Lung (tissue), 11 donors: ENCODE measurements at regions not wholly inside any gene's neighbourhood (a gene's known extent, or its start where the extent isn't known, plus 50 kb on each side); places are given as distances from the start of the nearest gene placed in this dataset.

Experiments used
- ATAC-seq: fragments of 200-7000 bp; cut with Tn5 transposase; one replicate; pipeline ENCODE4 v1.9.1; 2020; ENCODE audit warnings: moderate number of reproducible peaks; ENCODE audit not compliant: insufficient read depth, low FRiP score
- DNase-seq, 3 donors: peaks; one replicate each; pipeline ENCODE4 v3.0.0-alpha.2; 2013 to 2017
- H3K27ac ChIP-seq, 2 donors: one replicate each; pipeline ENCODE4 v1.5.1; 2013; ENCODE audit warnings: mild to moderate bottlenecking in 2 of 2, moderate library complexity in 2 of 2, control low read depth in 1 of 2, inconsistent platforms in 1 of 2, low read depth in 1 of 2, low read length in 1 of 2
- H3K27me3 ChIP-seq, 3 donors: one replicate each; pipeline ENCODE4 v1.5.1; 2013; ENCODE audit warnings: low read length in 2 of 3; ENCODE audit not compliant: control insufficient read depth in 3 of 3, insufficient read depth in 3 of 3
- H3K36me3 ChIP-seq, 4 donors: one replicate each; pipeline ENCODE4 v1.5.1; 2013; ENCODE audit warnings: low read length in 4 of 4, mild to moderate bottlenecking in 1 of 4, moderate library complexity in 1 of 4; ENCODE audit not compliant: control insufficient read depth in 4 of 4, insufficient read depth in 4 of 4
- H3K4me1 ChIP-seq, 5 donors: one replicate each; pipeline ENCODE4 v1.5.1; 2013; ENCODE audit warnings: low read length in 5 of 5, mild to moderate bottlenecking in 2 of 5, moderate library complexity in 1 of 5; ENCODE audit not compliant: control insufficient read depth in 5 of 5, insufficient read depth in 5 of 5
- H3K4me3 ChIP-seq: one replicate; pipeline ENCODE4 v1.5.1; 2013; ENCODE audit warnings: mild to moderate bottlenecking, control low read depth, moderate library complexity
- H3K9ac ChIP-seq, 2 donors: one replicate each; pipeline ENCODE4 v1.5.1; 2013; ENCODE audit warnings: low read length in 2 of 2, control low read depth in 1 of 2; ENCODE audit not compliant: insufficient read depth in 1 of 2
- H3K9me3 ChIP-seq, 4 donors: one replicate each; pipeline ENCODE4 v1.5.1; 2013; ENCODE audit warnings: low read length in 3 of 4, mild to moderate bottlenecking in 1 of 4, moderate library complexity in 1 of 4; ENCODE audit not compliant: control insufficient read depth in 4 of 4, insufficient read depth in 3 of 4
- WGBS, 2 donors: extraction: QIAGEN DNeasy Blood & Tissue Kit; methylation state at CpG; one replicate each; pipeline ENCODE4 v1.1.7; 2013; 5-methylcytosine and 5-hydroxymethylcytosine counted together
- TF ChIP-seq, protein P1 (sequence below): IDR thresholded peaks from 2 replicates; pipeline ENCODE4 v1.5.1; 2012; ENCODE audit warnings: mild to moderate bottlenecking; ENCODE audit errors: control extremely low read depth, extremely low read depth
- donor health status: control.
- donor health status: control.
- donor health status: Bipolar disorder and iron deficiency.
- donor health status: healthy.
- donor health status: DM: yes; HTN: yes; CAD: no.

DNA sequence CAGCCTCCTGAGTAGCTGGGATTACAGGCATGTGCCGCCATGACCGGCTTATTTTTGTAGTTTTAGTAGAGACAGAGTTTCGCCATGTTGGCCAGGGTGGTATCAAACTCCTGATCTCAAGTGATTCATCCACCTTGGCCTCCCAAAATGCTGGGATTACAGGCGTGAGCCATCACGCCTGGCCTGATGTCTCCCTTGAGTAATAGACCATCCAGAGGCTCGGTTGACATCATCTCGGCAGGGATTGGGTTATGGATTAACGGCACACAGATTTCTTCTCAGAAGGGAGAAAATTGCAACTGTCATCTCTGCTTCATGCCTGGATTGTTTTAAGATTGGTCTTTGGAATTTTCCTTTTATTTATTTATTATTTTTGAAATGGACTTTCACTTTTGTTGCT lies 239.2 kb upstream of the LARGE1 start:
- peaks cover 0 to 3% (median 0%) of the 10 kb centered on the region in 3 donors for H3K27me3 ChIP-seq
- H3K4me3 ChIP-seq = no peak overlapping the region
- H3K4me1 ChIP-seq = no peaks in the 10 kb centered on the region
- no peak for DNase-seq
- TF ChIP-seq, protein P1, sequence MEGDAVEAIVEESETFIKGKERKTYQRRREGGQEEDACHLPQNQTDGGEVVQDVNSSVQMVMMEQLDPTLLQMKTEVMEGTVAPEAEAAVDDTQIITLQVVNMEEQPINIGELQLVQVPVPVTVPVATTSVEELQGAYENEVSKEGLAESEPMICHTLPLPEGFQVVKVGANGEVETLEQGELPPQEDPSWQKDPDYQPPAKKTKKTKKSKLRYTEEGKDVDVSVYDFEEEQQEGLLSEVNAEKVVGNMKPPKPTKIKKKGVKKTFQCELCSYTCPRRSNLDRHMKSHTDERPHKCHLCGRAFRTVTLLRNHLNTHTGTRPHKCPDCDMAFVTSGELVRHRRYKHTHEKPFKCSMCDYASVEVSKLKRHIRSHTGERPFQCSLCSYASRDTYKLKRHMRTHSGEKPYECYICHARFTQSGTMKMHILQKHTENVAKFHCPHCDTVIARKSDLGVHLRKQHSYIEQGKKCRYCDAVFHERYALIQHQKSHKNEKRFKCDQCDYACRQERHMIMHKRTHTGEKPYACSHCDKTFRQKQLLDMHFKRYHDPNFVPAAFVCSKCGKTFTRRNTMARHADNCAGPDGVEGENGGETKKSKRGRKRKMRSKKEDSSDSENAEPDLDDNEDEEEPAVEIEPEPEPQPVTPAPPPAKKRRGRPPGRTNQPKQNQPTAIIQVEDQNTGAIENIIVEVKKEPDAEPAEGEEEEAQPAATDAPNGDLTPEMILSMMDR = no peak
- WGBS, 2 donors = 90 to 91% methylated on average over 8 of the region's 8 CpGs
- no peak overlapping the region for H3K27ac ChIP-seq
- peaks cover 0 to 4% (median 0%) of the 10 kb centered on the region in 4 donors for H3K9me3 ChIP-seq
- no peak for ATAC-seq
- H3K9ac ChIP-seq = no peak overlapping the region
- H3K36me3 ChIP-seq = no peaks in the 10 kb centered on the region

DNA sequence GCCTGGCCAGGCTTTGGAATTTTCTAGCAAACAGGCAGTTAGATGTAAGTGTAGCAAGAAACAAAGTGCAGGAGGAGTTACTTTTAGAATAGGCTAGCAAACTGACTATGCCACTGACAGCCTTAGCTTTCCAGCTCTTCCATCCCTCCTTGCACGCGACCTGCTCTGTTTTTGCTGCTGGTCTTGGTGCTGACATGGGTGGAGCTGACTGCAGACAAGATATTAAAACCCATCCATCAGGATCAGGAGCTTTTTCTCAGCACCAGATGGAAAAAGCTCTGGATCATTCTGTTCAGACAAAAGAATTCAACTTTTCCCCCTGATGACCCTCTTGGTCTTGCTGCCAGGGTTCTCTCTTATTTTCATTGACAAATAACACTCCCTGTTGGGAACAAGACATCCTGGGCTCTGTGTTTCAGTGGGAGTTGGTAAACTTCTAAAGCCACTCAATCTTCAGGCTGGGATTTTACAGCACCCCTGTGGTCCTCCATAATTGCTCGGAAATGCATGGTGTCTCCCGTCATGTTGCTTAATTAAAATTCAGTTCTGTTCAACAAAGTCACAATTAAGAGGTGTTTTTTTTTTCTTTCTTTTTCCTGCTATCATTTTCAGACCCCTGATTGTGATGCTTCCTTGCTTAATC lies 240.0 kb upstream of the LARGE1 start:
- no peak overlapping the region for H3K9ac ChIP-seq
- H3K9me3 ChIP-seq = peaks cover 0 to 4% (median 0%) of the 10 kb centered on the region in 4 donors
- H3K4me1 ChIP-seq = no peaks in the 10 kb centered on the region
- no peak overlapping the region for H3K27ac ChIP-seq
- DNase-seq (no peak), ATAC-seq (no peak)
- H3K27me3 ChIP-seq = peaks cover 0 to 3% (median 0%) of the 10 kb centered on the region in 3 donors
- H3K36me3 ChIP-seq = no peaks in the 10 kb centered on the region
- TF ChIP-seq, protein P1 = no peak
- WGBS, 2 donors = 32 to 40% methylated on average over 4 of the region's 4 CpGs
- no peak overlapping the region for H3K4me3 ChIP-seq

DNA sequence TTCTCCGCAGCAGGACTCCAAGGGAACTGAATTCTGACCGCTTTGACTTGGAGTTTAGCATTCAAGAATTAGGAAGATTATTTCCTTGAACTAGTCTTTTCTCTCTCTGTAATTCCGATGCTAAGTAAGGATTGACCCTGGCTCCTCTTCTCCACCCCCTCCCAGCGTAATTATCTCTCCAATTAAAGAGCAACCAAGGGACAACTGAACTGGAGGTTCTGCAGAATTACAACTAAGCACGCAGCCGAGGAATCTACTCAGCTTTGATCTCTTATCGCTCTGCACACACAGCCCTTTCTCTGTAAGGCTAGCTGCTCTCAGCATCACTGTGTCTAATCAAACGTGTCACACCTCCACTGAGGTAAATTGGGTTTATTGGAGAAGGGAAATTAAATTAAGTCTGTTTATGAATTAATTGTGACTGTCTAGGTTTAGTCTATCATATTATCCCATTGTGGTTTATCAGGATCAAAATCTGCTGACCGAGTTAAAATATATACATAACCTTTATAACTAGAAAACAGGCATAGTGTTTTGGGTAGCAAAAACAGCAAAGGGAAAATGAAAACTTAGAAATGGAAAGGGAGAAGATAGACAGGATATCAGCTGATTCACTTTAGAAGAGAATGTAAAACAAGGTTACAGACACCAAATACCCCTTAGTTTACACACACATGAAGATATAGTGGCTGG lies 241.3 kb upstream of the LARGE1 start:
- no peak for ATAC-seq
- 41 to 50% methylated on average over 9 of the region's 9 CpGs for WGBS, 2 donors

More for the DNA sequence above, 241.3 kb upstream of the LARGE1 start:
- Histone ChIP-seq H3K4me3 (no peak overlapping the region), H3K9ac (no peak overlapping the region), H3K27me3 (peaks cover 0 to 3% (median 3%) of the 10 kb centered on the region in 3 donors), H3K4me1 (no peaks in the 10 kb centered on the region), H3K27ac (no peak overlapping the region), H3K36me3 (no peaks in the 10 kb centered on the region), H3K9me3 (peaks cover 0 to 4% (median 0%) of the 10 kb centered on the region in 4 donors)
- DNase-seq = no peak
- TF ChIP-seq, protein P1 = no peak
